Loucy (cell line): ENCODE measurements at regions not wholly inside any gene's neighbourhood (a gene's known extent, or its start where the extent isn't known, plus 50 kb on each side); places are given as distances from the start of the nearest gene placed in this dataset.

Experiments
- CTCF ChIP-seq: fragments of 200-600 bp; sonication (generic); conservative IDR thresholded peaks from 2 replicates; pipeline ENCODE4 v1.5.1; 2014; ENCODE audit warnings: mild to moderate bottlenecking, antibody characterized with exemption, low read length
- EZH2phosphoT487 ChIP-seq: fragments of 200-600 bp; IDR thresholded peaks from 2 replicates; pipeline ENCODE4 v1.6.1; 2018; ENCODE audit warnings: antibody characterized with exemption, mild to moderate bottlenecking, moderate library complexity, borderline replicate concordance

DNA sequence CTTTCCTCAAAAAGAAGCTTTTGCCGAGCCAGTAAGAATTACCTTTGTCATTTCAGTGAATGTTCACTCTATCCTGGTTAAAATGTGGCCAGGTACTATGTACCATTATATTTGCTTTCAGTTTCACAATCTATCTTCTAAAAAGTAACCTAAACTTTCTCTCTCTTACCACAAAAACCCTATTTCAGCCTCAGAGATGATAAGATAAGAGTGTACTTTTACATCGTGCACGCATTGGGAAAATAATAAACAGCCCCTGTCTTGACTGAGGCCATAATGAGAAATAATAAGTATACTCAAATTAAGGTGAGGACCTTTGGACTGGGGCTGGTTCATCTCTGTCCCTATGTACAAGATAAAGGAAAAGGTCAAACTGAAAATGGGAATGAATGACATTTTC lies 77.7 kb downstream of the ZNF726 start:
- TF ChIP-seq CTCF (no peak), EZH2phosphoT487 (no peak)
